IMR-90 (cell line): ENCODE measurements at regions not wholly inside any gene's neighbourhood (a gene's known extent, or its start where the extent isn't known, plus 50 kb on each side); places are given as distances from the start of the nearest gene placed in this dataset.

ENCODE experiments used
- ATAC-seq: fragments of 200-7000 bp; cut with Tn5 transposase; 2 replicates; pipeline ENCODE4 v1.9.1; 2020; ENCODE audit warnings: low read depth, mild to moderate bottlenecking, moderate library complexity
- BruUV-seq: library from RNA; stranded (reverse); fragments of 400-500 nt; replicated peaks from 2 replicates; lab custom pipeline; 2021; lab: Mats Ljungman, UMichigan
- CTCF ChIA-PET: fragments of 300-600 bp; formaldehyde crosslinking; extraction: SDS; loops from one replicate; lab custom pipeline; 2021; ENCODE audit warnings: antibody characterized with exemption; lab: Yijun Ruan, JAX
- POLR2A ChIA-PET: fragments of 300-600 bp; sonication (Branson Sonifier 250); formaldehyde crosslinking; loops from one replicate; lab custom pipeline; 2022; ENCODE audit warnings: antibody characterized with exemption; ENCODE audit not compliant: unreplicated experiment; lab: Charles Lee
- DNase-seq: peaks from one replicate; pipeline ENCODE4 v3.0.0; 2013
- H2AFZ ChIP-seq: replicated peaks from 2 replicates; pipeline ENCODE3; 2013; ENCODE audit warnings: low read length, mild to moderate bottlenecking; ENCODE audit not compliant: poor library complexity
- H2AK5ac ChIP-seq: 2 replicates; pipeline ENCODE4 v1.6.1; 2013; ENCODE audit warnings: low read depth, low read length, inconsistent platforms
- H2AK9ac ChIP-seq: replicated peaks from 2 replicates; pipeline ENCODE3; 2013; ENCODE audit warnings: mild to moderate bottlenecking, low read depth, low read length, moderate library complexity; ENCODE audit not compliant: poor library complexity
- H2BK120ac ChIP-seq: 2 replicates; pipeline ENCODE4 v1.6.1; 2013; ENCODE audit warnings: low read depth, low read length, inconsistent platforms
- H2BK15ac ChIP-seq: 3 replicates; pipeline ENCODE4 v1.6.1; 2013; ENCODE audit warnings: low read depth, low read length, inconsistent platforms
- H2BK20ac ChIP-seq: 2 replicates; pipeline ENCODE4 v1.6.1; 2013; ENCODE audit warnings: low read depth, mild to moderate bottlenecking, inconsistent platforms, low read length, moderate library complexity
- H2BK5ac ChIP-seq: 2 replicates; pipeline ENCODE4 v1.6.1; 2013; ENCODE audit warnings: mild to moderate bottlenecking, low read depth, low read length, inconsistent platforms; ENCODE audit not compliant: poor library complexity, severe bottlenecking
- H3K14ac ChIP-seq: replicated peaks from 2 replicates; pipeline ENCODE4 v1.6.1; 2013; ENCODE audit warnings: low read depth, low read length, inconsistent platforms
- H3K18ac ChIP-seq: 2 replicates; pipeline ENCODE4 v1.6.1; 2013; ENCODE audit warnings: low read depth, low read length, control low read depth
- H3K23ac ChIP-seq: 2 replicates; pipeline ENCODE4 v1.6.1; 2013; ENCODE audit warnings: low read depth, low read length, inconsistent platforms
- H3K27ac ChIP-seq: 2 replicates; pipeline ENCODE4 v1.5.1; 2013; ENCODE audit warnings: mild to moderate bottlenecking, control low read depth, low read length; ENCODE audit not compliant: insufficient read depth
- H3K27me3 ChIP-seq: 2 replicates; pipeline ENCODE4 v1.6.1; 2013; ENCODE audit warnings: low read length; ENCODE audit not compliant: control insufficient read depth, insufficient read depth
- H3K36me3 ChIP-seq: 2 replicates; pipeline ENCODE4 v1.6.1; 2013; ENCODE audit warnings: low read length, mixed read lengths; ENCODE audit not compliant: control insufficient read depth, insufficient read depth
- H3K4ac ChIP-seq: 2 replicates; pipeline ENCODE4 v1.6.1; 2013; ENCODE audit warnings: low read depth, low read length, inconsistent platforms
- H3K4me1 ChIP-seq: 2 replicates; pipeline ENCODE4 v1.6.1; 2013; ENCODE audit warnings: low read length, mixed read lengths; ENCODE audit not compliant: control insufficient read depth, insufficient read depth
- H3K4me2 ChIP-seq: 2 replicates; pipeline ENCODE4 v1.6.1; 2013; ENCODE audit warnings: low read depth, mild to moderate bottlenecking, control low read depth, low read length, moderate library complexity
- H3K4me3 ChIP-seq: 2 replicates; pipeline ENCODE4 v1.5.1; 2013; ENCODE audit warnings: low read depth, mild to moderate bottlenecking, control low read depth, low read length, moderate library complexity; ENCODE audit not compliant: insufficient read depth
- H3K56ac ChIP-seq: 2 replicates; pipeline ENCODE4 v1.6.1; 2013; ENCODE audit warnings: low read length, inconsistent platforms; ENCODE audit not compliant: insufficient read depth; ENCODE audit errors: extremely low read depth
- H3K79me1 ChIP-seq, 2 experiments: 2 replicates each; pipeline ENCODE4 v1.6.1; 2013; ENCODE audit warnings: low read length in 2 of 2, inconsistent platforms in 1 of 2, low read depth in 1 of 2
- H3K9ac ChIP-seq: 2 replicates; pipeline ENCODE4 v1.6.1; 2013; ENCODE audit warnings: low read depth, low read length, control low read depth
- H3K9me1 ChIP-seq: 2 replicates; pipeline ENCODE4 v1.6.1; 2013; ENCODE audit warnings: low read length, inconsistent platforms; ENCODE audit not compliant: insufficient read depth
- H3K9me3 ChIP-seq: 2 replicates; pipeline ENCODE4 v1.6.1; 2013; ENCODE audit warnings: low read length; ENCODE audit not compliant: control insufficient read depth, insufficient read depth
- H4K20me1 ChIP-seq: 2 replicates; pipeline ENCODE4 v1.6.1; 2013; ENCODE audit warnings: low read length, inconsistent platforms; ENCODE audit not compliant: insufficient read depth
- H4K5ac ChIP-seq: 2 replicates; pipeline ENCODE4 v1.6.1; 2013; ENCODE audit warnings: mild to moderate bottlenecking, low read depth, low read length, control low read depth
- H4K8ac ChIP-seq, 2 experiments: 2 replicates each; pipeline ENCODE4 v1.6.1; 2013; ENCODE audit warnings: low read depth in 2 of 2, low read length in 2 of 2, control low read depth in 1 of 2, inconsistent platforms in 1 of 2
- H4K91ac ChIP-seq: 2 replicates; pipeline ENCODE4 v1.6.1; 2013; ENCODE audit warnings: low read depth, low read length, inconsistent platforms; ENCODE audit not compliant: insufficient read depth
- BHLHE40 ChIP-seq: fragments of 150-350 bp; IDR thresholded peaks from 2 replicates; pipeline ENCODE4 v1.6.1; 2016; ENCODE audit warnings: mild to moderate bottlenecking, low read depth, low read length
- MAZ ChIP-seq: IDR thresholded peaks from 2 replicates; pipeline ENCODE4 v1.6.1; 2012; ENCODE audit warnings: low read depth, mild to moderate bottlenecking, low read length, improper control_type of control experiment, moderate library complexity, borderline replicate concordance
- NFE2L2 ChIP-seq: fragments of 150-350 bp; IDR thresholded peaks from 2 replicates; pipeline ENCODE4 v1.6.1; 2016; ENCODE audit warnings: low read depth, mild to moderate bottlenecking, low read length
- RAD21 ChIP-seq: IDR thresholded peaks from 2 replicates; pipeline ENCODE4 v1.6.1; 2012; ENCODE audit warnings: low read length, improper control_type of control experiment
- SMC3 ChIP-seq: fragments of 150-350 bp; IDR thresholded peaks from 2 replicates; pipeline ENCODE4 v1.6.1; 2016; ENCODE audit warnings: low read depth, mild to moderate bottlenecking, antibody characterized with exemption, low read length, moderate library complexity
- WGBS, 2 experiments: methylation state at CpG; one replicate each; pipeline versions ENCODE4 v1.1.5 to v1.1.7; 2013; ENCODE audit warnings: missing lambda C conversion rate in 2 of 2; ENCODE audit not compliant: insufficient read length in 1 of 2; ENCODE audit errors: extremely low coverage in 2 of 2; 5-methylcytosine and 5-hydroxymethylcytosine counted together
- dilution Hi-C: fragments of 300-500 bp; cut with HindIII; formaldehyde crosslinking; loops from one replicate; pipeline ENCODE4 v1.14.3; 2018; ENCODE audit warnings: low sequenced_read_pairs; ENCODE audit not compliant: unreplicated experiment
- in situ Hi-C: fragments of 300-500 bp; cut with MboI; formaldehyde crosslinking; loops from 3 replicates; pipeline ENCODE4 v1.14.3; 2019; ENCODE audit warnings: low sequenced_read_pairs, inconsistent platforms, mixed read lengths
- intact Hi-C: fragments of 100-400 bp; cut with micrococcal nuclease; formaldehyde crosslinking; loops from 2 replicates; pipeline ENCODE4 v1.10.0; 2022

DNA sequence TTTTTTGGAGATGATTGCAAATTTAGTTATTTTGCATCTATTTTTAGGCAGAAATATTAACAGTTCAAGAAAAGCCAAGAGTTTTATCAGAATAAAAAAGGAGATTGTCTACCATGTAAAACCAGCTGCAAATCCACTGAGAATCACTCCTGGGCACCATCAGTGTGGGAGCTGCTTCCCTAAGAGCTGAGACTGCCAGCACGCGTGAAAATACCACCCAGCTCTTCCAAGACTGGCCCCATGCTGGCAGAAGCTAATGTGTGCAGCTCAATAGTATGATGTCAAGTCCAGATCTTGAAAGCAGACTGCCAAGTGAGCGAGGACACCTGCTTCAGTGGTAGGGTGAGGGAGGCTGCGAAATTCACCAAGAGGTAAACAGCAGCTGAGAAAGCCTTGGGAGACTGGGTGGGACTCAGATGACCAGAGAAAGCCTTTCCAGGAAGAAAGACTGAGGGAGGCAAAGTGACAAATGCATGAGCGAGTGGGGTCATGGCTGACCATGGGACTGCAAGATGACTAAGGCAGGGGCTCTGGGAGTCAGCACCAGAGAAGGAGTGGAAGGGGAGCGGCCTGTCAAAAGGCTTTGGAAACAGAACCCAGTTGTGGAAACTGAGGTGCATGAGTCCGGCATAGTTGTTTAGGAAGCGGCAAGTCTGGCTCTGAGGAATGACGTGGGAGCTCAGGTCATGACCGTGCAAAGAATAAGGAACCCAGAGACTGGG is 200.9 kb downstream of the GADD45G start:
- no peak overlapping the region for H3K56ac ChIP-seq
- H2BK15ac ChIP-seq: no peak overlapping the region
- H4K8ac ChIP-seq: no peak overlapping the region
- H3K27ac ChIP-seq: no peak overlapping the region
- no peaks in the 10 kb centered on the region for H3K4me1 ChIP-seq
- H2AK9ac ChIP-seq: no peak overlapping the region
- no peak overlapping the region for H2BK20ac ChIP-seq
- H3K27me3 ChIP-seq: no peaks in the 10 kb centered on the region; the same call in 1 of the 2 replicates
- TF ChIP-seq NFE2L2 (no peak), RAD21 (no peak), SMC3 (no peak), BHLHE40 (no peak), MAZ (no peak)
- no peak overlapping the region for H3K4me2 ChIP-seq
- no peaks in the 10 kb centered on the region for H3K9me3 ChIP-seq
- H3K18ac ChIP-seq: no peak overlapping the region
- ChIA-PET POLR2A (no interaction called here), CTCF (no interaction called here)
- no peak overlapping the region for H2AFZ ChIP-seq
- H2BK5ac ChIP-seq: no peak overlapping the region
- no peak overlapping the region for H3K4ac ChIP-seq
- H4K5ac ChIP-seq: no peak overlapping the region
- intact Hi-C loops: no loop called here
- no peak overlapping the region for H4K91ac ChIP-seq
- no peaks in the 10 kb centered on the region for H3K79me1 ChIP-seq
- dilution Hi-C loops: no loop called here
- 79% methylated on average over 7 of the region's 10 CpGs; no CpG with 5 or more reads in 1 of the 2 experiments for WGBS, 2 experiments
- H3K36me3 ChIP-seq: no peaks in the 10 kb centered on the region
- DNase-seq (no peak), ATAC-seq (no peak)
- H2BK120ac ChIP-seq: no peak overlapping the region
- H4K20me1 ChIP-seq: no peaks in the 10 kb centered on the region
- no peak overlapping the region for H3K9ac ChIP-seq
- H3K23ac ChIP-seq: no peak overlapping the region
- no TSS peak for BruUV-seq
- no peaks in the 10 kb centered on the region for H3K9me1 ChIP-seq
- H3K4me3 ChIP-seq: no peak overlapping the region
- in situ Hi-C loops: no loop called here
- H3K14ac ChIP-seq: no peak overlapping the region
- no peak overlapping the region for H2AK5ac ChIP-seq
